Endodermal cell (in vitro differentiated cells): ENCODE measurements at regions not wholly inside any gene's neighbourhood (a gene's known extent, or its start where the extent isn't known, plus 50 kb on each side); places are given as distances from the start of the nearest gene placed in this dataset.

Source experiments
- DNase-seq: peaks from one replicate; pipeline ENCODE4 v3.0.0-alpha.2; 2017
- H3K27ac ChIP-seq: 2 replicates; pipeline ENCODE4 v1.5.1; 2013; ENCODE audit warnings: mild to moderate bottlenecking, low read depth, low read length, moderate library complexity
- H3K27me3 ChIP-seq: 2 replicates; pipeline ENCODE4 v1.6.1; 2013; ENCODE audit warnings: mild to moderate bottlenecking, low read length, moderate library complexity; ENCODE audit not compliant: insufficient read depth, control insufficient read depth, poor library complexity, severe bottlenecking
- H3K36me3 ChIP-seq: 2 replicates; pipeline ENCODE4 v1.7.0; 2013; ENCODE audit warnings: mild to moderate bottlenecking, low read length, moderate library complexity; ENCODE audit not compliant: control insufficient read depth, insufficient read depth
- H3K4me1 ChIP-seq: one replicate; pipeline ENCODE4 v1.7.0; 2013; ENCODE audit warnings: low read length; ENCODE audit not compliant: control insufficient read depth, insufficient read depth
- H3K4me3 ChIP-seq: 2 replicates; pipeline ENCODE4 v1.5.1; 2013; ENCODE audit warnings: mild to moderate bottlenecking, low read length, moderate library complexity
- H3K9ac ChIP-seq: 2 replicates; pipeline ENCODE4 v1.6.1; 2013; ENCODE audit warnings: mild to moderate bottlenecking, low read length, moderate library complexity; ENCODE audit not compliant: poor library complexity, severe bottlenecking; ENCODE audit errors: extremely low read depth
- H3K9me3 ChIP-seq: 2 replicates; pipeline ENCODE4 v1.6.1; 2013; ENCODE audit warnings: mild to moderate bottlenecking, low read length, moderate library complexity; ENCODE audit not compliant: control insufficient read depth
- H3K27ac Mint-ChIP-seq: 2 replicates; pipeline ENCODE4 v1.8.0; 2020; ENCODE audit warnings: mixed read lengths
- H3K27me3 Mint-ChIP-seq: 2 replicates; pipeline ENCODE4 v1.8.0; 2021; ENCODE audit warnings: mild to moderate bottlenecking, mixed read lengths; ENCODE audit not compliant: insufficient read depth
- H3K36me3 Mint-ChIP-seq: 2 replicates; pipeline ENCODE4 v1.8.0; 2020; ENCODE audit warnings: low read depth, mixed read lengths
- H3K4me1 Mint-ChIP-seq: 2 replicates; pipeline ENCODE4 v1.8.0; 2020; ENCODE audit warnings: mixed read lengths
- H3K4me3 Mint-ChIP-seq: 2 replicates; pipeline ENCODE4 v1.8.0; 2020; ENCODE audit warnings: mild to moderate bottlenecking, moderate library complexity, mixed read lengths
- H3K9me3 Mint-ChIP-seq: 2 replicates; pipeline ENCODE4 v1.8.0; 2020; ENCODE audit warnings: mild to moderate bottlenecking, mixed read lengths
- CTCF ChIP-seq: fragments of 200-600 bp; sonication (generic); conservative IDR thresholded peaks from 2 replicates; pipeline ENCODE4 v1.5.0; 2021; ENCODE audit warnings: antibody characterized with exemption, mild to moderate bottlenecking
- WGBS, 2 experiments: methylation state at CpG; one replicate each; pipeline versions ENCODE4 v1.1.5 to v1.1.7; 2013; ENCODE audit warnings: missing lambda C conversion rate in 2 of 2, mixed read lengths in 1 of 2; ENCODE audit not compliant: insufficient coverage in 1 of 2, insufficient read length in 1 of 2; 5-methylcytosine and 5-hydroxymethylcytosine counted together

- WGBS, 2 experiments: 88 to 90% methylated on average over 7 to 10 of the region's 10 CpGs
These were observed 134.3 kb upstream of the PFKP start for GRCh38 chr10:2933071-2933470.

GRCh38 chr10:2929480-2930258 lies 137.7 kb upstream of the PFKP start:
- Mint-ChIP-seq H3K36me3 (no peaks in the 10 kb centered on the region), H3K4me1 (peaks cover 18% of the 10 kb centered on the region), H3K27ac (no peak overlapping the region), H3K27me3 (no peaks in the 10 kb centered on the region), H3K4me3 (no peak overlapping the region), H3K9me3 (no peaks in the 10 kb centered on the region)
- 21 to 40% methylated on average over 4 to 9 of the region's 10 CpGs for WGBS, 2 experiments
- Histone ChIP-seq H3K27ac (no peak overlapping the region), H3K9ac (no peak overlapping the region), H3K4me3 (no peak overlapping the region), H3K27me3 (no peaks in the 10 kb centered on the region), H3K9me3 (no peaks in the 10 kb centered on the region), H3K36me3 (no peaks in the 10 kb centered on the region), H3K4me1 (no peaks in the 10 kb centered on the region)
- TF ChIP-seq CTCF: no peak
- peak; percentile 64 for DNase-seq

More at GRCh38 chr10:2933071-2933470, 134.3 kb upstream of the PFKP start:
- Histone ChIP-seq H3K4me3 (no peak overlapping the region), H3K9me3 (no peaks in the 10 kb centered on the region), H3K36me3 (no peaks in the 10 kb centered on the region), H3K27ac (no peak overlapping the region), H3K9ac (no peak overlapping the region), H3K27me3 (no peaks in the 10 kb centered on the region), H3K4me1 (no peaks in the 10 kb centered on the region)
- peaks cover 17% of the 10 kb centered on the region for H3K4me1 Mint-ChIP-seq
- no peaks in the 10 kb centered on the region for H3K9me3 Mint-ChIP-seq
- H3K36me3 Mint-ChIP-seq: no peaks in the 10 kb centered on the region
- H3K4me3 Mint-ChIP-seq: no peak overlapping the region
- peaks cover 2% of the 10 kb centered on the region for H3K27me3 Mint-ChIP-seq
- H3K27ac Mint-ChIP-seq: no peak overlapping the region
- no peak for TF ChIP-seq CTCF
- no peak for DNase-seq

- TF ChIP-seq CTCF: peak; percentile 91
- Histone ChIP-seq H3K9ac (no peak overlapping the region), H3K36me3 (no peaks in the 10 kb centered on the region), H3K9me3 (no peaks in the 10 kb centered on the region), H3K27ac (no peak overlapping the region), H3K27me3 (no peaks in the 10 kb centered on the region), H3K4me1 (no peaks in the 10 kb centered on the region), H3K4me3 (no peak overlapping the region)
- Mint-ChIP-seq H3K9me3 (no peaks in the 10 kb centered on the region), H3K27me3 (no peaks in the 10 kb centered on the region), H3K4me3 (no peak overlapping the region), H3K4me1 (peaks cover 18% of the 10 kb centered on the region), H3K36me3 (no peaks in the 10 kb centered on the region), H3K27ac (no peak overlapping the region)
- WGBS, 2 experiments: 50% methylated on average over 15 of the region's 15 CpGs
- peak; percentile 94 for DNase-seq
These were observed 139.1 kb upstream of the PFKP start for GRCh38 chr10:2927958-2928840.
